Heart right ventricle (tissue), 16 donors: ENCODE measurements at regions not wholly inside any gene's neighbourhood (a gene's known extent, or its start where the extent isn't known, plus 50 kb on each side); places are given as distances from the start of the nearest gene placed in this dataset.

Experiments
- ATAC-seq, 8 donors: fragments of 200-7000 bp; cut with Tn5 transposase; one replicate each; pipeline ENCODE4 v1.9.1; 2020; ENCODE audit warnings: mild to moderate bottlenecking in 8 of 8, moderate library complexity in 8 of 8, moderate number of reproducible peaks in 1 of 8
- DNase-seq, 2 donors: peaks; one replicate each; pipeline ENCODE4 v3.0.0-alpha.2; 2020
- H3K27ac ChIP-seq, 10 donors: fragments of 200-600 bp; sonication (generic) in 2 of 10; one replicate each; pipeline versions ENCODE4 v1.5.0 to v1.8.0; 2020 to 2022; ENCODE audit warnings: mild to moderate bottlenecking in 3 of 10
- H3K27me3 ChIP-seq, 7 donors: fragments of 200-600 bp; one replicate each; pipeline ENCODE4 v1.8.0; 2021 to 2022; ENCODE audit warnings: mild to moderate bottlenecking in 2 of 7
- H3K36me3 ChIP-seq, 9 donors: fragments of 200-600 bp; sonication (generic) in 1 of 9; one replicate each; pipeline versions ENCODE4 v1.5.0 to v1.8.0; 2020 to 2022; ENCODE audit warnings: mild to moderate bottlenecking in 2 of 9
- H3K4me1 ChIP-seq, 9 donors: fragments of 200-600 bp; sonication (generic) in 1 of 9; one replicate each; pipeline versions ENCODE4 v1.5.0 to v1.8.0; 2020 to 2022; ENCODE audit warnings: mild to moderate bottlenecking in 4 of 9
- H3K4me3 ChIP-seq, 10 donors: fragments of 200-600 bp; sonication (generic) in 2 of 10; one replicate each; pipeline versions ENCODE4 v1.5.0 to v1.8.0; 2020 to 2022; ENCODE audit warnings: mild to moderate bottlenecking in 7 of 10, moderate library complexity in 2 of 10
- H3K9me3 ChIP-seq, 11 donors: fragments of 200-600 bp in 10 of 11; sonication (generic) in 2 of 11; one replicate each; pipeline versions ENCODE4 v1.5.0 to v1.8.0; 2013 to 2022; ENCODE audit warnings: mild to moderate bottlenecking in 2 of 11, control low read depth in 1 of 11, moderate library complexity in 1 of 11
- CTCF ChIP-seq, 9 donors: fragments of 200-600 bp; sonication (generic) in 2 of 9; IDR thresholded peaks; one replicate each; pipeline versions ENCODE4 v1.5.0 to v1.8.0; 2021 to 2022; ENCODE audit warnings: antibody characterized with exemption in 9 of 9, mild to moderate bottlenecking in 5 of 9, moderate library complexity in 1 of 9
- WGBS, 2 donors: extraction: QIAGEN DNeasy Blood & Tissue Kit; methylation state at CpG; one replicate each; pipeline ENCODE4 v1.1.7; 2013; ENCODE audit warnings: inconsistent platforms in 1 of 2; 5-methylcytosine and 5-hydroxymethylcytosine counted together
- intact Hi-C, 10 donors: fragments of 100-400 bp; cut with DNase I; formaldehyde crosslinking; loops; one replicate each; pipeline versions ENCODE4 v1.11.1 to v1.14.2; 2022
- donor health status: Arrhythmogenic right ventricular cardiomyopathy.
- donor health status: ischemic (EF 13 %, LVEDD 7.1; RV severe dilation, severe dysfunction).
- donor health status: healthy with polysubstance abuse.
- donor health status: DM: no; HTN: yes; CAD: no.
- donor health status: DM: no; HTN: no; CAD: no.
- donor health status: ischemic (EF 25% LVEDD 6.9; RV normal size, moderate dysfunction).
- donor health status: ischemic (EF 25% LVEDD 5.7; RV mildly dilated, moderate dysfunction).
- donor health status: healthy.
- donor health status: DM: yes; HTN: yes; CAD: no.
- donor health status: Ischemic cardiomyopathy.
- donor health status: ischemic (EF 35%, LVEDD 5.7; RV mildly dilated, moderate dysfunction).
- donor health status: nonischemic (EF 11% LVEDD 7.7; RV severe dilation, severe dysfunction).
- donor health status: DM: yes; HTN: yes; CAD: no.
- donor health status: PGD.
- donor health status: ischemic (EF 29% LVEDD 5.4; RV normal size, mild dysfunction).
- donor health status: nonischemic (EF 23%, LVEDD 6.1; RV moderate dilation, normal function).

- Histone ChIP-seq H3K36me3 (no peaks in the 10 kb centered on the region), H3K4me3 (no peak overlapping the region), H3K27ac (no peak overlapping the region), H3K4me1 (no peaks in the 10 kb centered on the region), H3K9me3 (peaks cover 0 to 19% (median 6%) of the 10 kb centered on the region in 11 donors), H3K27me3 (peaks cover 0 to 12% (median 0%) of the 10 kb centered on the region in 7 donors)
- no peak for TF ChIP-seq CTCF (IDR thresholded peaks at IDR 0.05)
- ATAC-seq: no peak
- intact Hi-C loops: no loop called here
- DNase-seq: no peak
- 83 to 84% methylated on average over 5 of the region's 5 CpGs for WGBS, 2 donors
Observed at GRCh38 chr7:25978466-25978865, 173.5 kb upstream of the NFE2L3 start.

GRCh38 chr7:25979605-25980004 is 172.4 kb upstream of the NFE2L3 start:
- H3K4me3 ChIP-seq: no peak overlapping the region
- no peak for ATAC-seq
- peaks cover 0 to 12% (median 0%) of the 10 kb centered on the region in 7 donors for H3K27me3 ChIP-seq
- intact Hi-C loops: no loop called here
- no peak overlapping the region for H3K27ac ChIP-seq
- H3K4me1 ChIP-seq: no peaks in the 10 kb centered on the region
- H3K36me3 ChIP-seq: no peaks in the 10 kb centered on the region
- peaks cover 0 to 19% (median 6%) of the 10 kb centered on the region in 11 donors for H3K9me3 ChIP-seq
- DNase-seq: no peak
- TF ChIP-seq CTCF (IDR thresholded peaks at IDR 0.05): no peak
- 39 to 47% methylated on average over 2 of the region's 2 CpGs for WGBS, 2 donors

DNA sequence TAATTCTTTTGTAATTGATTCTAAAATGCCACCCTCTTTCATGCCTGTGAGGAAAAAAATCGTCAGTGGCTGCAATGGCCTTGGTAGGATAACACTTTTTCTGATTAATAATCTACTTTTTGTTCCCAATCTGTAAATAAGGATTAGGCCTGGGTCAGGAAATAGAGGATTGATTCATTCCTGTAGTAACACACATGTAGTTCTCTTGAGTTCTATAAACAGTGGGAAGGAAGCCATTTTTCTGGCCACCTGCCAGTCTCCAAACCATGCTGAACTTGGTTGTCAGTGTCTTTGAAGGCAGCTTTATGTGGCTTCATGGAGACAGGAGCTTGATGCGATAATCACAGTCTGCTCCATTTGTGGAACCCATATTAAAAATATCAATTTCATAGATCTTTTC is 169.3 kb upstream of the NFE2L3 start:
- intact Hi-C loops: no loop called here
- no peak for TF ChIP-seq CTCF (IDR thresholded peaks at IDR 0.05)
- whole genome bisulfite sequencing, 2 donors: 75 to 82% methylated on average over 2 of the region's 2 CpGs
- Histone ChIP-seq H3K4me1 (no peaks in the 10 kb centered on the region), H3K4me3 (no peak overlapping the region), H3K9me3 (peaks cover 0 to 5% (median 0%) of the 10 kb centered on the region in 11 donors), H3K36me3 (no peaks in the 10 kb centered on the region), H3K27me3 (peaks cover 0 to 22% (median 5%) of the 10 kb centered on the region in 7 donors), H3K27ac (no peak overlapping the region)
- DNase-seq (no peak), ATAC-seq (no peak)

DNA sequence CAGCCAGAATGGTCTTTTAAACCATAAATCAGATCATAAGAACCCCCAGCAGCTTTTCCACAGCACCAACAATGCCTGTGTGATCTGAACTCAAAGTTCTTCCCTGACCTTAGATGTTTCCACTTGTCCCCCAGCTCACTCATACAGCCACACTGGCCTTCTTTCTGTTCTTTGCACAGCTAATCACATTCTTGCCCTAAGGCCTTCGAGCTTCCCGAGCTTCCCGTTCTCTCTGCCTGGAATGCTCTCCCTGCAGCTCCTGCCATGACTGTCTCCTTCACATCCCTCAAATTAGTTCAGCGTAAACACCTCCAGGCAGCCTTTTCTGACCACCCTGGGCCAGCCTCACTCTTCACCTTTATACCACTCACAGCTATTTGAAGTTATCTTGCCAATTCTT is 166.8 kb upstream of the NFE2L3 start:
- H3K4me1 ChIP-seq: no peaks in the 10 kb centered on the region
- intact Hi-C loops: no loop called here
- H3K4me3 ChIP-seq: no peak overlapping the region
- peaks cover 0 to 28% (median 10%) of the 10 kb centered on the region in 7 donors for H3K27me3 ChIP-seq
- no peak for DNase-seq
- no peak overlapping the region for H3K27ac ChIP-seq
- ATAC-seq: no peak
- H3K9me3 ChIP-seq: peaks cover 0 to 5% (median 0%) of the 10 kb centered on the region in 11 donors
- no peaks in the 10 kb centered on the region for H3K36me3 ChIP-seq
- TF ChIP-seq CTCF (IDR thresholded peaks at IDR 0.05): no peak
- WGBS, 2 donors: 61 to 75% methylated on average over 4 of the region's 4 CpGs
